ENCODE measurements at regions not wholly inside any gene's neighbourhood (a gene's known extent, or its start where the extent isn't known, plus 50 kb on each side); places are given as distances from the start of the nearest gene placed in this dataset.

DNA sequence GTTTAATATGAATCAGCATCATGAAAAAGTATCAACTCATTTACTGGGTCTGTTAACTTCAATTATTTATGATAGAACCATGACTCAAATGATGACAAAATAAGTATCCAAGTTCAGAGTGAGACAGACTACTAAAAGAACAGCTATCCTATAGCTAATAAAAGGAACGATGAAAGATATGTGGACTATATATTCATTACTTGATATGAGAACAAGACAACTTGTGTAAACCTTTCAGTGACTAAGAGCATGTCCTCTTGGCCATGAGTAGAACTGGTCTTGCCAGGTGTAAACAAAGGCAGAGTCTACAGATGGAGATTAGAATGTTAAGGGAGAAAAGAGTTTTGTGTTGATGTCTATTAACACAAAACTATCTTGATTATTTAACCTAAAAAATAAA lies 360.4 kb upstream of the ZC3H15 start:
- TF ChIP-seq, protein P1, sequence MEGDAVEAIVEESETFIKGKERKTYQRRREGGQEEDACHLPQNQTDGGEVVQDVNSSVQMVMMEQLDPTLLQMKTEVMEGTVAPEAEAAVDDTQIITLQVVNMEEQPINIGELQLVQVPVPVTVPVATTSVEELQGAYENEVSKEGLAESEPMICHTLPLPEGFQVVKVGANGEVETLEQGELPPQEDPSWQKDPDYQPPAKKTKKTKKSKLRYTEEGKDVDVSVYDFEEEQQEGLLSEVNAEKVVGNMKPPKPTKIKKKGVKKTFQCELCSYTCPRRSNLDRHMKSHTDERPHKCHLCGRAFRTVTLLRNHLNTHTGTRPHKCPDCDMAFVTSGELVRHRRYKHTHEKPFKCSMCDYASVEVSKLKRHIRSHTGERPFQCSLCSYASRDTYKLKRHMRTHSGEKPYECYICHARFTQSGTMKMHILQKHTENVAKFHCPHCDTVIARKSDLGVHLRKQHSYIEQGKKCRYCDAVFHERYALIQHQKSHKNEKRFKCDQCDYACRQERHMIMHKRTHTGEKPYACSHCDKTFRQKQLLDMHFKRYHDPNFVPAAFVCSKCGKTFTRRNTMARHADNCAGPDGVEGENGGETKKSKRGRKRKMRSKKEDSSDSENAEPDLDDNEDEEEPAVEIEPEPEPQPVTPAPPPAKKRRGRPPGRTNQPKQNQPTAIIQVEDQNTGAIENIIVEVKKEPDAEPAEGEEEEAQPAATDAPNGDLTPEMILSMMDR (IDR thresholded peaks at IDR 0.05): no peak
- no peak for TF ChIP-seq POLR2AphosphoS5 (IDR thresholded peaks at IDR 0.05)
